ENCODE measurements at regions not wholly inside any gene's neighbourhood (a gene's known extent, or its start where the extent isn't known, plus 50 kb on each side); places are given as distances from the start of the nearest gene placed in this dataset.

- TF ChIP-seq ZNF280C (tag by site-specific recombination; IDR thresholded peaks at IDR 0.05) (no peak), SCRT1 (tag by site-specific recombination; IDR thresholded peaks at IDR 0.05; ENCODE audit: borderline replicate concordance) (no peak), ZNF561 (tag by site-specific recombination; IDR thresholded peaks at IDR 0.05; ENCODE audit: borderline replicate concordance) (no peak), ZNF645 (tag by site-specific recombination; IDR thresholded peaks at IDR 0.05) (no peak), ZNF837 (tag by site-specific recombination; IDR thresholded peaks at IDR 0.05) (no peak), ZNF629 (tag by site-specific recombination; IDR thresholded peaks at IDR 0.05) (no peak), PATZ1 (tag by site-specific recombination; IDR thresholded peaks at IDR 0.05) (no peak)
Observed at GRCh38 chr2:194494401-194494800, 1162.6 kb upstream of the SLC39A10 start (continued).

- H3K4me3 ChIP-seq (ENCODE audit: low read depth, low read length): no peak overlapping the region
- POLR2A ChIA-PET: no interaction called here
- TF ChIP-seq ZNF645 (tag by site-specific recombination; IDR thresholded peaks at IDR 0.05) (no peak), ZSCAN30 (tag by site-specific recombination; IDR thresholded peaks at IDR 0.05) (no peak), ZNF626 (tag by site-specific recombination; IDR thresholded peaks at IDR 0.05) (no peak), ZBTB21 (tag by site-specific recombination; IDR thresholded peaks at IDR 0.05) (no peak), ZNF37A (tag by site-specific recombination; IDR thresholded peaks at IDR 0.05) (no peak), PBX3 (CRISPR knock-in tag; IDR thresholded peaks at IDR 0.05) (no peak), KLF16 (tag by site-specific recombination; IDR thresholded peaks at IDR 0.05) (no peak), ZNF513 (tag by site-specific recombination; IDR thresholded peaks at IDR 0.05) (no peak), MYNN (tag by site-specific recombination; IDR thresholded peaks at IDR 0.05; ENCODE audit: borderline replicate concordance) (no peak), ZNF274 (IDR thresholded peaks at IDR 0.05; ENCODE audit: low read length) (no peak), ZNF274 (tag by site-specific recombination; IDR thresholded peaks at IDR 0.05; ENCODE audit: borderline replicate concordance) (no peak), PRDM6 (tag by site-specific recombination; IDR thresholded peaks at IDR 0.05) (no peak), ZNF114 (tag by site-specific recombination; IDR thresholded peaks at IDR 0.05) (no peak), ZNF501 (tag by site-specific recombination; IDR thresholded peaks at IDR 0.05) (no peak)
- no peak overlapping the region for H3K27ac ChIP-seq (ENCODE audit: extremely low read depth, low read depth, low read length)
- CTCF ChIA-PET: no interaction called here
- no peaks in the 10 kb centered on the region for H3K36me3 ChIP-seq (ENCODE audit: control insufficient read depth in 2 of 2, insufficient read depth in 1 of 2, low read length in 2 of 2)
- no peaks in the 10 kb centered on the region for H3K9me3 ChIP-seq (ENCODE audit: control insufficient read depth, insufficient read depth, low read depth, low read length)
- no peaks in the 10 kb centered on the region for H3K4me1 ChIP-seq (ENCODE audit: control insufficient read depth, insufficient read depth, low read length)
Observed at GRCh38 chr2:194491409-194492115, 1165.5 kb upstream of the SLC39A10 start.
